AG04450 (cell line): ENCODE measurements at regions not wholly inside any gene's neighbourhood (a gene's known extent, or its start where the extent isn't known, plus 50 kb on each side); places are given as distances from the start of the nearest gene placed in this dataset.
A peak's percentile ranks its signal among the peaks of the same experiment; 100 is the strongest.

Experiments used
- CTCF ChIA-PET: fragments of 300-600, 350-600 bp; formaldehyde crosslinking; extraction: SDS; loops from one replicate; lab custom pipeline; 2022; ENCODE audit warnings: antibody characterized with exemption, inconsistent platforms; lab: Charles Lee
- POLR2A ChIA-PET: fragments of 350-600 bp; formaldehyde crosslinking; extraction: SDS; loops from one replicate; lab custom pipeline; 2021; ENCODE audit warnings: antibody characterized with exemption, inconsistent platforms; lab: Yijun Ruan, JAX
- DNase-seq: peaks from one replicate; pipeline ENCODE4 v3.0.0-alpha.2; 2011; ENCODE audit warnings: low read depth, low spot score
- H3K27ac ChIP-seq: one replicate; pipeline ENCODE4 v1.5.1; 2012; ENCODE audit warnings: low read depth, low read length, control low read depth
- H3K27me3 ChIP-seq: one replicate; pipeline ENCODE4 v1.6.0; 2012; ENCODE audit warnings: low read length; ENCODE audit not compliant: control insufficient read depth, insufficient read depth
- H3K4me3 ChIP-seq: 2 replicates; pipeline ENCODE4 v1.5.1; 2011; ENCODE audit warnings: mild to moderate bottlenecking, low read depth, low read length, control low read depth
- H3K9me3 ChIP-seq: 2 replicates; pipeline ENCODE4 v1.5.1; 2012; ENCODE audit warnings: low read length; ENCODE audit not compliant: control insufficient read depth, insufficient read depth
- TF ChIP-seq, protein P1 (sequence below): IDR thresholded peaks from 2 replicates; pipeline ENCODE4 v1.5.1; 2011; ENCODE audit warnings: low read depth, low read length, control low read depth, inconsistent platforms

DNA sequence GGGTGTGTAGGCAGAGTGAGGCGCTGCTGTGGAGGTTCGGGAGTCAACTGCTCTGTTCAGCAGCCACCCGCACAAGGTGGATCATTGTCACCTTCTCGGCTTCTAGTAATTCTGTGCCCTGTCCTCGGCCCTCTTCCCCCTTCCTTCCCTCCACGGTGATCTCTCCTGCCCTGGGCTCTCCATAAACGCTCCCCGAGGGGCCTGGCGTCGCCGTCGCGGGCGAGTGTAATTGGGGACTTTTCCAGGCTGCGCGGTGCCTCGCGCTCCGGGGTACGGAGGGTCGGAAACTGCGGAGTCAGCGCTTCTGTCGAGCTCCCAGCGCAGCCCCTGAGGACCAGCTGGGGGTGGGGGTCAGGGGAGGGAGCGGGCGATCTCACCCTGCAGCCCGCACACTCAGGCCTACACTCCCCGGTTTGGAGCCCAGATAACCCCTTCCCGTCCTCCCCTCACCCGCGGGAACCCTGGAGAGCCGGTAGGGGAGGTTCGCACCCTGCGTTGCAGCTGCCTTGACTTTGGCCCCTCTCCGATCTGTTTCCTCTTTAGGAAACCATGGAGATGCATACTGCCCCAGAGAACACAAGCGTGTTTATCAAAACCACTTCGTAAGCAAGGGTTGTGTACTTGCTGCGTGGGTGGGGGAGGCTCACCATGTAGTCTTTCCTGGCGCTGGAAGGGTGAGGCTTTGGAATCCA is 188.3 kb upstream of the ZNF618 start:
- peaks cover 51% of the 10 kb centered on the region for H3K27me3 ChIP-seq

DNA sequence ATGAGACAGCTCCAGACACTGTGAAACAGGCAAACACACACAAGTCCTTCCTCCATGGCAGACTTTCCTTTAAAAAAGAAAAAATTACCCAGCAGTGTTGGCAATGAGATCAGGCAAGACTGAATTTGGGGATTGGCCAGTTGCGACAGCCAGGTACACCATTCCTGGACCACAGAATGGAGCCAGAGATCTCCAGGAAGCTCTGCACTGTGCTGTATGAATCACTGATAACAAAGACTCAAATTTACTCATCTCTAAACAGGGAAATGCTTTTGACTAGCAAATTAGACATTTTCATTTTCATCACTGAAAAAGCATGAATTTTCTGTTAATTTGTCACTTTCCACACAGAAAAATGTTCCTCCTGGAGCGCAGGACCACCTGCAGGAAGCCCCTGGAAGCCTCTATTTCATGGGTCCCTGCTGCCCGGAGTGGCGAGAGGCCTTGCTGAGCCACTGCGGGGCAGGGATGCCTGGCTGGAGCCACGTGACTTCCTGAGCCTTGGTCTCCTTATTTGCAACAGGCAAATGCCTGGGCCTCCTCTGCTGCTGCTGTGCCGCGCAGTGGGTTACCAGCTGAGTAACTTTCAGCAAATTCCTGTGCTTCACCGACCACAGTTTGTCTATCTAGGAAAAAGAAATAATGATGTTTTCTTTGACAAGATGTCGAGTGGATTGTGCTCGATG is 185.9 kb upstream of the ZNF618 start:
- TF ChIP-seq, protein P1, sequence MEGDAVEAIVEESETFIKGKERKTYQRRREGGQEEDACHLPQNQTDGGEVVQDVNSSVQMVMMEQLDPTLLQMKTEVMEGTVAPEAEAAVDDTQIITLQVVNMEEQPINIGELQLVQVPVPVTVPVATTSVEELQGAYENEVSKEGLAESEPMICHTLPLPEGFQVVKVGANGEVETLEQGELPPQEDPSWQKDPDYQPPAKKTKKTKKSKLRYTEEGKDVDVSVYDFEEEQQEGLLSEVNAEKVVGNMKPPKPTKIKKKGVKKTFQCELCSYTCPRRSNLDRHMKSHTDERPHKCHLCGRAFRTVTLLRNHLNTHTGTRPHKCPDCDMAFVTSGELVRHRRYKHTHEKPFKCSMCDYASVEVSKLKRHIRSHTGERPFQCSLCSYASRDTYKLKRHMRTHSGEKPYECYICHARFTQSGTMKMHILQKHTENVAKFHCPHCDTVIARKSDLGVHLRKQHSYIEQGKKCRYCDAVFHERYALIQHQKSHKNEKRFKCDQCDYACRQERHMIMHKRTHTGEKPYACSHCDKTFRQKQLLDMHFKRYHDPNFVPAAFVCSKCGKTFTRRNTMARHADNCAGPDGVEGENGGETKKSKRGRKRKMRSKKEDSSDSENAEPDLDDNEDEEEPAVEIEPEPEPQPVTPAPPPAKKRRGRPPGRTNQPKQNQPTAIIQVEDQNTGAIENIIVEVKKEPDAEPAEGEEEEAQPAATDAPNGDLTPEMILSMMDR: no peak
- Histone ChIP-seq H3K9me3 (no peaks in the 10 kb centered on the region; the same call in 1 of the 2 replicates), H3K27me3 (peaks cover 43% of the 10 kb centered on the region), H3K27ac (no peak overlapping the region), H3K4me3 (no peak overlapping the region)
- no peak for DNase-seq
- ChIA-PET CTCF (interaction anchor here (2.5 kb wide), 1 partner anchor 8 kb away, joined by 6 read pairs; no protein-coding TSS in a partner anchor), POLR2A (interaction anchor here (0.6 kb wide), 1 partner anchor 265 kb away, joined by 8 read pairs; no protein-coding TSS in a partner anchor)

More for the DNA sequence above, 188.3 kb upstream of the ZNF618 start:
- CTCF ChIA-PET: no interaction called here
- Histone ChIP-seq H3K4me3 (peak overlapping the region; percentile 10; the same call in 1 of the 2 replicates), H3K27ac (no peak overlapping the region), H3K9me3 (no peaks in the 10 kb centered on the region; the same call in 1 of the 2 replicates)
- no peak for DNase-seq
- POLR2A ChIA-PET: no interaction called here
- TF ChIP-seq, protein P1: no peak

DNA sequence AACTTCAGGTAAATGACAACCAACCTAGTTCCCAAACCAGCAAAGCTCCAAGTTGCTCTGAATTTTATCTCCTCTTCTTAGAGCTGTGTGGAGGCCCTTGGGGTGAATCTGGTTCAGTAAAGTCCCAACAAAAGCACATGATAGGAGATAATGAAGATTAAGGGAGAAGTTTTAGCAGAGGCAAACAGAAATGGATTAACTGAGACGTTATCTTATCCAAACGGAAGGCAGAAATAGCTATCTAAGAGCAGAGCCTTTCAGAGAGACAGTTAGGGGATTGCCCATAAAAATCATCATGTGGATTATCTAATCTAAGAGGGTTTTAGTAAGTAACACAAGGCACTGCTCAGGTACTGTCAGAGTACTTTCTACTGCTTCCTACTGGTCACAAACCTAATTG is 183.9 kb upstream of the ZNF618 start:
- H3K9me3 ChIP-seq: peaks cover 3% of the 10 kb centered on the region
- H3K27me3 ChIP-seq: peaks cover 29% of the 10 kb centered on the region
- no peak for DNase-seq
- no peak overlapping the region for H3K27ac ChIP-seq
- ChIA-PET POLR2A (no interaction called here), CTCF (interaction anchor here (0.5 to 2.5 kb wide), 2 partner anchors 10 to 156 kb away, joined by 3 to 6 read pairs; no protein-coding TSS in a partner anchor)
- H3K4me3 ChIP-seq: no peak overlapping the region
- TF ChIP-seq, protein P1: no peak

DNA sequence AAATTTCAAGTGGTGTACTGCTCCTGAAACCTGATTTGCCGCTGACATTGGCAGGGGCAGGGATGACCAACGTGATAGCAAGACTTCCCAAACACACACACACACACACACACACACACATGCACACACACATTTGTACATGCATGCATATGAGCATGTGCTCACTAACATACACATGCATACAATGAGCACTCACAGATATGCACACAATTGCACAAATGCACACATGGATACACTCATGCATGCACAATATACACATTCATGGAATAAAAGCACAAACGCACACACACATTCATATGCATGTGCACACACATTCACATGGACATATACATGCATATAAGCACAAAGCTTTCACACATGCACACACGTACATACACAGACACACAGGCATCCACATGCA is 181.2 kb upstream of the ZNF618 start:
- TF ChIP-seq, protein P1: no peak
- Histone ChIP-seq H3K9me3 (peaks cover 3% of the 10 kb centered on the region; the same call in 1 of the 2 replicates), H3K4me3 (no peak overlapping the region), H3K27ac (no peak overlapping the region), H3K27me3 (peaks cover 13% of the 10 kb centered on the region)
- ChIA-PET CTCF (no interaction called here), POLR2A (no interaction called here)
- no peak for DNase-seq

DNA sequence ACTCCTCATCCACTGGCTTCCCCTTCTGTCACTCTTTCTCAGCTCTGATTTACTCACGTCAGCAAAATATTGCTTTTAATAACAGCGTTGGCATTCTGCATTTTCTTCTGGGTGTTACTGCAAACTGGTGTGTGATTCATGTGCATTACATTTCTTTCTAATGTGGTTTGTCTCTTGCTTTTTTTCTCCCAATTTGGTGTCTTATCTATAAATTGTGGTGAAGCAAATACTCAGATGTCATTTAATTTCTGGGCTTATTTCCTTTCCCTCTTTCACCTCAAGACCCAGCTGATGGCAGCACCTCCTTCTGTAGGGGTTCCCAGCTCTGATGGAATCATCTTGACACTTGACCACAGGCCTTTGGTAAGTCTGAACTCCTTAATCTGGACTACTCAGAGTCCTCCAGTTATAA is 180.7 kb upstream of the ZNF618 start:
- POLR2A ChIA-PET: no interaction called here
- TF ChIP-seq, protein P1: no peak
- H3K27ac ChIP-seq: no peak overlapping the region
- DNase-seq: no peak
- H3K4me3 ChIP-seq: no peak overlapping the region
- CTCF ChIA-PET: no interaction called here
- H3K9me3 ChIP-seq: peaks cover 3% of the 10 kb centered on the region; the same call in 1 of the 2 replicates
- peaks cover 9% of the 10 kb centered on the region for H3K27me3 ChIP-seq
